ENCODE measurements at regions not wholly inside any gene's neighbourhood (a gene's known extent, or its start where the extent isn't known, plus 50 kb on each side); places are given as distances from the start of the nearest gene placed in this dataset.

GRCh38 chr13:78868991-78869390, 210.0 kb upstream of the OBI1 start:
- TF ChIP-seq CTCF (IDR thresholded peaks at IDR 0.05; ENCODE audit: insufficient read depth, low read depth, low read length) (no peak), EZH2 (IDR thresholded peaks at IDR 0.05; ENCODE audit: insufficient read depth, low read length) (no peak)

Data from astrocyte (in vitro differentiated cells and primary cell).